ENCODE measurements at regions not wholly inside any gene's neighbourhood (a gene's known extent, or its start where the extent isn't known, plus 50 kb on each side); places are given as distances from the start of the nearest gene placed in this dataset.

GRCh38 chr9:105861972-105862371, 167.6 kb downstream of the TMEM38B start:
- H2AFZ ChIP-seq (ENCODE audit: low read length), result no peak overlapping the region
- H3K9ac ChIP-seq (ENCODE audit: low read length), result no peak overlapping the region
- H3K4me1 ChIP-seq (ENCODE audit: low read length), result no peaks in the 10 kb centered on the region
- no peaks in the 10 kb centered on the region for H3F3A ChIP-seq (ENCODE audit: insufficient read depth, low read length)
- H3K27ac ChIP-seq (ENCODE audit: low read length), result no peak overlapping the region
- H3K4me2 ChIP-seq (ENCODE audit: low read depth, low read length), result no peak overlapping the region
- H3K9me2 ChIP-seq (replicated peaks; ENCODE audit: insufficient read depth, low read length), result no peaks in the 10 kb centered on the region
- H3K27me3 ChIP-seq (replicated peaks; ENCODE audit: insufficient read depth, low read length), result no peaks in the 10 kb centered on the region
- H3K9me3 ChIP-seq (replicated peaks; ENCODE audit: insufficient read depth, low read length), result no peaks in the 10 kb centered on the region
- no peak for DNase-seq
- no peaks in the 10 kb centered on the region for H4K20me1 ChIP-seq (ENCODE audit: insufficient read depth, low read length)
- H3K36me3 ChIP-seq (replicated peaks; ENCODE audit: insufficient read depth, low read length), result no peaks in the 10 kb centered on the region
- H3K79me2 ChIP-seq (ENCODE audit: low read length), result no peaks in the 10 kb centered on the region
- no peak overlapping the region for H3K4me3 ChIP-seq (ENCODE audit: low read length)
- no peak for TF ChIP-seq CTCF (IDR thresholded peaks at IDR 0.05; ENCODE audit: low read length)

GRCh38 chr9:105864248-105864898, 170.0 kb downstream of the TMEM38B start:
- no peaks in the 10 kb centered on the region for H3K27me3 ChIP-seq (replicated peaks; ENCODE audit: insufficient read depth, low read length)
- H3K9me2 ChIP-seq (replicated peaks; ENCODE audit: insufficient read depth, low read length), result no peaks in the 10 kb centered on the region
- H3K79me2 ChIP-seq (ENCODE audit: low read length), result no peaks in the 10 kb centered on the region
- H3F3A ChIP-seq (ENCODE audit: insufficient read depth, low read length), result no peaks in the 10 kb centered on the region
- DNase-seq, result no peak
- no peak overlapping the region for H3K27ac ChIP-seq (ENCODE audit: low read length)
- no peaks in the 10 kb centered on the region for H3K36me3 ChIP-seq (replicated peaks; ENCODE audit: insufficient read depth, low read length)
- H2AFZ ChIP-seq (ENCODE audit: low read length), result no peak overlapping the region
- H3K4me1 ChIP-seq (ENCODE audit: low read length), result no peaks in the 10 kb centered on the region
- no peaks in the 10 kb centered on the region for H4K20me1 ChIP-seq (ENCODE audit: insufficient read depth, low read length)
- no peak overlapping the region for H3K4me3 ChIP-seq (ENCODE audit: low read length)
- no peak overlapping the region for H3K9ac ChIP-seq (ENCODE audit: low read length)
- no peaks in the 10 kb centered on the region for H3K9me3 ChIP-seq (replicated peaks; ENCODE audit: insufficient read depth, low read length)
- H3K4me2 ChIP-seq (ENCODE audit: low read depth, low read length), result no peak overlapping the region
- no peak for TF ChIP-seq EZH2phosphoT487 (IDR thresholded peaks at IDR 0.05; ENCODE audit: low read length)
- TF ChIP-seq EZH2 (optimal IDR thresholded peaks at IDR 0.05; ENCODE audit: low read depth, low read length), result no peak
- no peak for TF ChIP-seq CTCF (IDR thresholded peaks at IDR 0.05; ENCODE audit: low read length)

GRCh38 chr9:105865285-105865684, 170.9 kb downstream of the TMEM38B start:
- TF ChIP-seq EZH2phosphoT487 (IDR thresholded peaks at IDR 0.05; ENCODE audit: low read length), result no peak
- TF ChIP-seq EZH2 (optimal IDR thresholded peaks at IDR 0.05; ENCODE audit: low read depth, low read length), result no peak
- no peak for TF ChIP-seq CTCF (IDR thresholded peaks at IDR 0.05; ENCODE audit: low read length)
- no peak overlapping the region for H3K4me3 ChIP-seq (ENCODE audit: low read length)
- H4K20me1 ChIP-seq (ENCODE audit: insufficient read depth, low read length), result no peaks in the 10 kb centered on the region
- no peaks in the 10 kb centered on the region for H3K79me2 ChIP-seq (ENCODE audit: low read length)
- no peak overlapping the region for H2AFZ ChIP-seq (ENCODE audit: low read length)
- H3K9ac ChIP-seq (ENCODE audit: low read length), result no peak overlapping the region
- no peaks in the 10 kb centered on the region for H3F3A ChIP-seq (ENCODE audit: insufficient read depth, low read length)
- H3K9me3 ChIP-seq (replicated peaks; ENCODE audit: insufficient read depth, low read length), result no peaks in the 10 kb centered on the region
- H3K36me3 ChIP-seq (replicated peaks; ENCODE audit: insufficient read depth, low read length), result no peaks in the 10 kb centered on the region
- H3K4me2 ChIP-seq (ENCODE audit: low read depth, low read length), result no peak overlapping the region
- no peaks in the 10 kb centered on the region for H3K4me1 ChIP-seq (ENCODE audit: low read length)
- no peak for DNase-seq
- no peaks in the 10 kb centered on the region for H3K9me2 ChIP-seq (replicated peaks; ENCODE audit: insufficient read depth, low read length)
- H3K27me3 ChIP-seq (replicated peaks; ENCODE audit: insufficient read depth, low read length), result no peaks in the 10 kb centered on the region
- H3K27ac ChIP-seq (ENCODE audit: low read length), result no peak overlapping the region

Measured in MM.1S (cell line).